Gastrocnemius medialis (tissue), 4 donors: ENCODE measurements at regions not wholly inside any gene's neighbourhood (a gene's known extent, or its start where the extent isn't known, plus 50 kb on each side); places are given as distances from the start of the nearest gene placed in this dataset.

Experiments
- ATAC-seq, 2 donors: fragments of 150-250 bp; one replicate each; pipeline ENCODE4 v1.9.1; 2016
- DNase-seq, 2 donors: peaks; one replicate each; pipeline ENCODE4 v3.0.0-alpha.2; 2019
- H3K27ac ChIP-seq, 4 donors: fragments of 200-600 bp; sonication (generic); 1 replicate in 1 of 4; 2 replicates in 3 of 4; pipeline ENCODE4 v1.5.1; 2016 to 2018; ENCODE audit warnings: mild to moderate bottlenecking in 2 of 4, moderate library complexity in 1 of 4
- H3K27me3 ChIP-seq, 3 donors: fragments of 200-600 bp; sonication (generic) in 2 of 3; 1 replicate in 1 of 3; 2 replicates in 2 of 3; pipeline versions ENCODE4 v1.5.1 to v1.6.0; 2016 to 2019; ENCODE audit warnings: mild to moderate bottlenecking in 1 of 3, moderate library complexity in 1 of 3
- H3K36me3 ChIP-seq, 2 donors: fragments of 200-600 bp; sonication (generic) in 1 of 2; one replicate each; pipeline ENCODE4 v1.5.1; 2017 to 2018
- H3K4me1 ChIP-seq, 2 donors: fragments of 200-600 bp; sonication (generic) in 1 of 2; one replicate each; pipeline ENCODE4 v1.5.1; 2016 to 2017; ENCODE audit warnings: mild to moderate bottlenecking in 2 of 2
- H3K4me3 ChIP-seq, 4 donors: fragments of 200-600 bp; sonication (generic) in 3 of 4; 1 replicate in 1 of 4; 2 replicates in 3 of 4; pipeline ENCODE4 v1.5.1; 2016 to 2019; ENCODE audit warnings: mild to moderate bottlenecking in 2 of 4
- H3K9me3 ChIP-seq, 3 donors: fragments of 200-600 bp; sonication (generic) in 2 of 3; 1 replicate in 1 of 3; 2 replicates in 2 of 3; pipeline ENCODE4 v1.5.1; 2016 to 2019
- POLR2A ChIP-seq, 2 donors: fragments of 450-650 bp; IDR thresholded peaks; one replicate each; pipeline ENCODE4 v1.6.1; 2017; ENCODE audit warnings: antibody characterized with exemption in 2 of 2, mild to moderate bottlenecking in 2 of 2, moderate library complexity in 2 of 2
- in situ Hi-C, 4 donors: fragments of 200-750 bp; cut with MboI; loops; one replicate each; pipeline versions ENCODE4 v1.15.0 to v1.8.0; 2017; ENCODE audit warnings: low sequenced_read_pairs in 4 of 4
- intact Hi-C: fragments of 100-400 bp; cut with DNase I; formaldehyde crosslinking; loops from one replicate; pipeline ENCODE4 v1.15.1; 2023; ENCODE audit warnings: low total_unique reads
- TF ChIP-seq, protein P1 (sequence below), 5 experiments: fragments of 450-650 bp in 3 of 5; fragments of 200-600 bp in 2 of 5; sonication (generic) in 2 of 5; IDR thresholded peaks in 4 of 5; conservative IDR thresholded peaks in 1 of 5; 1 replicate in 4 of 5; 2 replicates in 1 of 5; pipeline ENCODE4 v1.5.1; 2016 to 2019; ENCODE audit warnings: antibody characterized with exemption in 5 of 5, mild to moderate bottlenecking in 3 of 5, moderate library complexity in 3 of 5

DNA sequence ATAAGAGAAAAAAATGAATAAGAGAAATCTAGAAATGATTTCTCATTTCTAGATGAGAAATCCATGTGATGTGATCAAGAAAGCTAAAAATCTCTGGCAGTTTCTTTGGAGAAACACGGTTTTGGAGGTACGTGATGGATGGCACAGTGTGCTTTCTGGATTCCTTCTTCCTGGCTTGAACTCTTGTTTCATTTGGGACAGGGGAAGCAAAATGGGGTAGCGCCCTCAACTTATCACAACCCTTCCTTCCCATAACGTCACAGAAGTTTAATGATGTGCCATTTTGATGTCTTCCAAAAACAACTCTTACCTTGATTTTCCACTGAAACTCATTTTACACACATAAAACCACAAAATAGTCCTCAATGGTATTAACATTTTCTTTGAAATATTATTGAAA, 1037.3 kb downstream of the ROBO2 start:
- Histone ChIP-seq H3K9me3 (no peaks in the 10 kb centered on the region), H3K27me3 (no peaks in the 10 kb centered on the region), H3K36me3 (no peaks in the 10 kb centered on the region), H3K4me3 (no peak overlapping the region), H3K4me1 (no peaks in the 10 kb centered on the region), H3K27ac (no peak overlapping the region)
- no peak for TF ChIP-seq POLR2A (IDR thresholded peaks at IDR 0.05)
- TF ChIP-seq, protein P1, sequence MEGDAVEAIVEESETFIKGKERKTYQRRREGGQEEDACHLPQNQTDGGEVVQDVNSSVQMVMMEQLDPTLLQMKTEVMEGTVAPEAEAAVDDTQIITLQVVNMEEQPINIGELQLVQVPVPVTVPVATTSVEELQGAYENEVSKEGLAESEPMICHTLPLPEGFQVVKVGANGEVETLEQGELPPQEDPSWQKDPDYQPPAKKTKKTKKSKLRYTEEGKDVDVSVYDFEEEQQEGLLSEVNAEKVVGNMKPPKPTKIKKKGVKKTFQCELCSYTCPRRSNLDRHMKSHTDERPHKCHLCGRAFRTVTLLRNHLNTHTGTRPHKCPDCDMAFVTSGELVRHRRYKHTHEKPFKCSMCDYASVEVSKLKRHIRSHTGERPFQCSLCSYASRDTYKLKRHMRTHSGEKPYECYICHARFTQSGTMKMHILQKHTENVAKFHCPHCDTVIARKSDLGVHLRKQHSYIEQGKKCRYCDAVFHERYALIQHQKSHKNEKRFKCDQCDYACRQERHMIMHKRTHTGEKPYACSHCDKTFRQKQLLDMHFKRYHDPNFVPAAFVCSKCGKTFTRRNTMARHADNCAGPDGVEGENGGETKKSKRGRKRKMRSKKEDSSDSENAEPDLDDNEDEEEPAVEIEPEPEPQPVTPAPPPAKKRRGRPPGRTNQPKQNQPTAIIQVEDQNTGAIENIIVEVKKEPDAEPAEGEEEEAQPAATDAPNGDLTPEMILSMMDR (IDR thresholded peaks at IDR 0.05 in 4 of 5, conservative IDR thresholded peaks at IDR 0.05 in 1 of 5) = no peak
- in situ Hi-C loops (no loop called here), intact Hi-C loops (no loop called here)
- DNase-seq = no peak
- no peak for ATAC-seq

DNA sequence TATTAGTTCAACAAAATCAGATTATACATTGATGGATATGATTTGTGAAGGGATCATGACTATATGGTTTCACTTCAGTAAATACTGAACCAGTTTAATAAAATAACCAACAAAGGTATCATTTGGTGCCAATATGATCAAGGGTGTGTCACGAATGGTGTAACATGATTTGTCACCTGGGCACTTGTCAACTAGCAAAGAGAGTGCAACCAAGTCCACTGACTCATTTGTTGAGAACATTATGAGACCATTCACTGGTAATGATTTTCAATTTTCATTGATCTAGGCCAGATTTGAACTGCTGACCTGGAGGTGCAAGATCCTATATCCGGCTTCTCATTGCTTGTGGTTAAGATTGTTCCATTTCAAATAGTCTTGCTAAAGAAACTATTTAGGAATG, 1037.9 kb downstream of the ROBO2 start:
- intact Hi-C loops = no loop called here
- Histone ChIP-seq H3K27me3 (no peaks in the 10 kb centered on the region), H3K27ac (no peak overlapping the region), H3K4me3 (no peak overlapping the region), H3K4me1 (no peaks in the 10 kb centered on the region), H3K36me3 (no peaks in the 10 kb centered on the region), H3K9me3 (no peaks in the 10 kb centered on the region)
- TF ChIP-seq, protein P1 (IDR thresholded peaks at IDR 0.05 in 4 of 5, conservative IDR thresholded peaks at IDR 0.05 in 1 of 5) = no peak
- no peak for TF ChIP-seq POLR2A (IDR thresholded peaks at IDR 0.05)
- in situ Hi-C loops = no loop called here
- no peak for DNase-seq
- ATAC-seq = no peak

DNA sequence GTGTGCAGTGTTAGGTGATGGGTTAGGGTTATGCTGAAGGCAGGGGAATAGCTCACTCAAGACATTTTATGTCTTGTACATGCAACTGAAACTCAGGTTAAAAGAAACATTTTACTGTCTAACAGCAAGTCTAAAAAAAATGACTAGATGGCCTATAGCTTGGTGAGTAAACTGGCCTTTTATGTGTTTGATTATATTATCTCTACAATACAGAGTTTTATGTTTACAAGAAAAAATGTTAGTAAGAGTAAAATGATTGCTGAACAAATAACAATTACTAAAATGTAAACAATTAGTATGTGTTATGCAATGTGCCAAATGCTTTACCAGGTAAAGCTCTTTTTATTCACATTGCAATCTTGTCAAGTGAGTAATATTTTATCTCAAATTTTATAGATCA, 1039.6 kb downstream of the ROBO2 start:
- no peaks in the 10 kb centered on the region for H3K9me3 ChIP-seq
- ATAC-seq = no peak
- intact Hi-C loops = no loop called here

DNA sequence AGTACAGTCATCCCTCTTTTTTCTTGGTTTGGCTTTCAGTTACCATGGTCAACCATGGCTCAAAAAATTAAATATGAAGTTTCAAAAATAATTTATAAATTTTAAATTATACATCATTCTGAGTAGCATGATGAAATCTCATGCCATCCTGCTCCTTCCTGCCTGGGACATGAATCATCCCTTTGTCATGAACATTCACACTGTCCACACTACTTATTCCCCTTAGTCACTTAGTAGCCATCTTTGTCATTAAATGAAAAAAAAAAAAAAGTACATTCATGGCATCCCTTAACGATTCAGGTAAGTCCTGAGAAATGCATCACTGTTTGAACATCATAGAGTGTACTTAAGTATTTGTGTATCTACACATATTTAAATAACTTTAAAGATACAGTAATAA, 1046.3 kb downstream of the ROBO2 start:
- no peaks in the 10 kb centered on the region for H3K36me3 ChIP-seq
- H3K27ac ChIP-seq = no peak overlapping the region
- intact Hi-C loops = no loop called here
- no peaks in the 10 kb centered on the region for H3K9me3 ChIP-seq
- H3K27me3 ChIP-seq = no peaks in the 10 kb centered on the region
- no peak for DNase-seq
- no peak for TF ChIP-seq POLR2A (IDR thresholded peaks at IDR 0.05)
- TF ChIP-seq, protein P1 (IDR thresholded peaks at IDR 0.05 in 4 of 5, conservative IDR thresholded peaks at IDR 0.05 in 1 of 5) = no peak
- H3K4me1 ChIP-seq = no peaks in the 10 kb centered on the region
- in situ Hi-C loops = no loop called here
- no peak for ATAC-seq
- no peak overlapping the region for H3K4me3 ChIP-seq

More for the DNA sequence above, 1039.6 kb downstream of the ROBO2 start:
- Histone ChIP-seq H3K4me1 (no peaks in the 10 kb centered on the region), H3K27me3 (no peaks in the 10 kb centered on the region), H3K4me3 (no peak overlapping the region), H3K27ac (no peak overlapping the region), H3K36me3 (no peaks in the 10 kb centered on the region)
- TF ChIP-seq POLR2A (IDR thresholded peaks at IDR 0.05) = no peak
- TF ChIP-seq, protein P1 (IDR thresholded peaks at IDR 0.05 in 4 of 5, conservative IDR thresholded peaks at IDR 0.05 in 1 of 5) = no peak
- in situ Hi-C loops = no loop called here
- no peak for DNase-seq

DNA sequence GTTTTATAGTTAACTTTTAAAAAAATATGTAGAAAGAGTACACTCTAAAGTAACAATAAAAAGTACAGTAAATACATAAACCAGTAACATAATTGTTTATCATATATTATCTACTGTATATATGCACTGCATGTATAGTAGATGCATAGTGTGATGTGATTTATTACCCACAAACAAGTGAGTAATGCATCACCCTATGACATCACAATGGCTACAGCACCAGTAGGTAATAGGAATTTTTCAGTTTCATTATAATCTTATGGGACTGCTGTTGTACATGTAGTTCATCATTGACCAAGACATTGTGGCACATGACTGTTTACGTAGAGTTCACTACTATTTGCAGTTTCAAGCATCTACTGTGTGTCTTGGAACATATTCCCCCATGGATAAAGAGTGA, 1047.2 kb downstream of the ROBO2 start:
- Histone ChIP-seq H3K4me1 (no peaks in the 10 kb centered on the region), H3K27me3 (no peaks in the 10 kb centered on the region), H3K4me3 (no peak overlapping the region), H3K27ac (no peak overlapping the region), H3K9me3 (no peaks in the 10 kb centered on the region), H3K36me3 (no peaks in the 10 kb centered on the region)
- DNase-seq (no peak), ATAC-seq (no peak)
- TF ChIP-seq POLR2A (IDR thresholded peaks at IDR 0.05) = no peak
- TF ChIP-seq, protein P1 (IDR thresholded peaks at IDR 0.05 in 4 of 5, conservative IDR thresholded peaks at IDR 0.05 in 1 of 5) = no peak
- in situ Hi-C loops (no loop called here), intact Hi-C loops (no loop called here)
